ENCODE measurements at regions not wholly inside any gene's neighbourhood (a gene's known extent, or its start where the extent isn't known, plus 50 kb on each side); places are given as distances from the start of the nearest gene placed in this dataset.

GRCh38 chr2:146879882-146880281 lies 964.9 kb upstream of the ACVR2A start (continued):
- TF ChIP-seq REST (IDR thresholded peaks at IDR 0.05; ENCODE audit: unreplicated experiment) (no peak), ETS1 (IDR thresholded peaks at IDR 0.05) (no peak)

GRCh38 chr2:146874260-146874658 lies 970.6 kb upstream of the ACVR2A start:
- no peaks in the 10 kb centered on the region for H3K27me3 Mint-ChIP-seq (ENCODE audit: insufficient read depth, low read depth, poor library complexity)
- no peak overlapping the region for H3K27ac ChIP-seq (ENCODE audit: low read depth)
- no peaks in the 10 kb centered on the region for H3K4me1 Mint-ChIP-seq
- no peak overlapping the region for H3K4me2 ChIP-seq
- no peaks in the 10 kb centered on the region for H3K36me3 ChIP-seq (ENCODE audit: insufficient read depth)
- no peak overlapping the region for H3K27ac Mint-ChIP-seq
- H3F3A ChIP-seq (replicated peaks; ENCODE audit: low read depth) = no peaks in the 10 kb centered on the region
- ATAC-seq (no peak), DNase-seq (ENCODE audit: low spot score) (no peak)
- H3K9me2 ChIP-seq (ENCODE audit: insufficient read depth) = peaks cover 7% of the 10 kb centered on the region; the same call in 1 of the 2 replicates
- H3K79me2 ChIP-seq (replicated peaks; ENCODE audit: insufficient read depth) = no peaks in the 10 kb centered on the region
- H3K4me3 Mint-ChIP-seq = no peak overlapping the region
- no peak overlapping the region for H3K4me3 ChIP-seq
- H4K20me1 ChIP-seq (replicated peaks; ENCODE audit: insufficient read depth) = no peaks in the 10 kb centered on the region
- H3K4me1 ChIP-seq (ENCODE audit: insufficient read depth) = no peaks in the 10 kb centered on the region; the same call in 1 of the 2 replicates
- TF ChIP-seq REST (IDR thresholded peaks at IDR 0.05; ENCODE audit: unreplicated experiment) = no peak
- no peak for TF ChIP-seq CTCF (conservative IDR thresholded peaks at IDR 0.05; ENCODE audit: low read depth in 2 of 2)
- no peak overlapping the region for H2AFZ ChIP-seq
- no peaks in the 10 kb centered on the region for H3K9me3 Mint-ChIP-seq
- H3K27me3 ChIP-seq (ENCODE audit: insufficient read depth) = no peaks in the 10 kb centered on the region
- H3K36me3 Mint-ChIP-seq (ENCODE audit: low read depth) = no peaks in the 10 kb centered on the region

All from GM23338 (cell line).